Neural cell (in vitro differentiated cells): ENCODE measurements at regions not wholly inside any gene's neighbourhood (a gene's known extent, or its start where the extent isn't known, plus 50 kb on each side); places are given as distances from the start of the nearest gene placed in this dataset.

Source experiments
- H2AFZ ChIP-seq: fragments of 200-600, 300-800 bp; sonication (generic), shearing (Covaris generic); 2 replicates; pipeline ENCODE4 v1.6.0; 2014; ENCODE audit warnings: low read depth, mild to moderate bottlenecking, antibody characterized with exemption, low read length, moderate library complexity
- H3F3A ChIP-seq: fragments of 200-600 bp; shearing (Covaris generic); 2 replicates; pipeline ENCODE4 v1.6.1; 2016; ENCODE audit warnings: mild to moderate bottlenecking, moderate library complexity, mixed read lengths, antibody characterized with exemption, low read length; ENCODE audit not compliant: insufficient read depth, poor library complexity, severe bottlenecking
- H3K27ac ChIP-seq: fragments of 200-600, 300-800 bp; sonication (generic), shearing (Covaris generic); 2 replicates; pipeline ENCODE4 v1.5.1; 2014; ENCODE audit warnings: mild to moderate bottlenecking, low read length, moderate library complexity
- H3K27me3 ChIP-seq: fragments of 300-800, 200-600 bp; sonication (generic), shearing (Covaris generic); 2 replicates; pipeline ENCODE4 v1.6.0; 2014; ENCODE audit warnings: mild to moderate bottlenecking, low read depth, low read length, moderate library complexity; ENCODE audit not compliant: insufficient read depth
- H3K36me3 ChIP-seq: fragments of 300-800, 200-600 bp; sonication (generic), shearing (Covaris generic); 2 replicates; pipeline ENCODE4 v1.5.1; 2014; ENCODE audit warnings: mild to moderate bottlenecking, antibody characterized with exemption, low read length, moderate library complexity; ENCODE audit not compliant: insufficient read depth
- H3K4me2 ChIP-seq: fragments of 300-800, 200-600 bp; sonication (generic), shearing (Covaris generic); 2 replicates; pipeline ENCODE4 v1.6.0; 2014; ENCODE audit warnings: mild to moderate bottlenecking, low read length
- H3K4me3 ChIP-seq: fragments of 300-800, 200-600 bp; sonication (generic), shearing (Covaris generic); 2 replicates; pipeline ENCODE4 v1.5.1; 2014; ENCODE audit warnings: mild to moderate bottlenecking, low read length, moderate library complexity
- H3K79me2 ChIP-seq: fragments of 200-600 bp; shearing (Covaris generic); replicated peaks from 2 replicates; pipeline ENCODE4 v1.6.0; 2014; ENCODE audit warnings: mild to moderate bottlenecking, low read length, moderate library complexity; ENCODE audit not compliant: insufficient read depth
- H3K9ac ChIP-seq: fragments of 300-800, 200-600 bp; sonication (generic), shearing (Covaris generic); 2 replicates; pipeline ENCODE4 v1.6.1; 2016; ENCODE audit warnings: mild to moderate bottlenecking, low read length, mixed read lengths
- H3K9me2 ChIP-seq: fragments of 200-600 bp; shearing (Covaris generic); 2 replicates; pipeline ENCODE4 v1.6.1; 2016; ENCODE audit warnings: mild to moderate bottlenecking, low read length, mixed read lengths; ENCODE audit not compliant: insufficient read depth
- H3K9me3 ChIP-seq: fragments of 200-600, 300-800 bp; sonication (generic), shearing (Covaris generic); 2 replicates; pipeline ENCODE4 v1.6.1; 2016; ENCODE audit warnings: mild to moderate bottlenecking, mixed run types, low read length, moderate library complexity, mixed read lengths
- H4K20me1 ChIP-seq: fragments of 200-600 bp; shearing (Covaris generic); 2 replicates; pipeline ENCODE4 v1.6.1; 2016; ENCODE audit warnings: mild to moderate bottlenecking, mixed run types; ENCODE audit not compliant: insufficient read depth
- EP300 ChIP-seq: fragments of 450-650 bp; conservative IDR thresholded peaks from 2 replicates; pipeline ENCODE4 v1.6.1; 2014; ENCODE audit warnings: antibody characterized with exemption, mild to moderate bottlenecking, moderate library complexity; ENCODE audit not compliant: poor library complexity, severe bottlenecking
- EZH2 ChIP-seq: fragments of 200-600, 300-800 bp; shearing (Covaris generic), sonication (generic); IDR thresholded peaks from 2 replicates; pipeline ENCODE4 v1.6.1; 2014; ENCODE audit warnings: antibody characterized with exemption, low read length, borderline replicate concordance, mild to moderate bottlenecking; ENCODE audit not compliant: insufficient read depth, poor library complexity, severe bottlenecking
- MXI1 ChIP-seq: fragments of 450-650 bp; conservative IDR thresholded peaks from 2 replicates; pipeline ENCODE4 v1.6.1; 2014; ENCODE audit warnings: antibody characterized with exemption, mild to moderate bottlenecking; ENCODE audit not compliant: poor library complexity, severe bottlenecking
- POLR2AphosphoS5 ChIP-seq: IDR thresholded peaks from 2 replicates; pipeline ENCODE4 v1.6.1; 2012
- RAD21 ChIP-seq: fragments of 450-650 bp; conservative IDR thresholded peaks from 2 replicates; pipeline ENCODE4 v1.6.1; 2014; ENCODE audit warnings: antibody characterized with exemption, mild to moderate bottlenecking, moderate library complexity
- SMC3 ChIP-seq: fragments of 450-650 bp; conservative IDR thresholded peaks from 2 replicates; pipeline ENCODE4 v1.6.1; 2014; ENCODE audit warnings: antibody characterized with exemption, mild to moderate bottlenecking, moderate library complexity; ENCODE audit not compliant: poor library complexity
- TAF1 ChIP-seq: IDR thresholded peaks from 2 replicates; pipeline ENCODE4 v1.6.1; 2012; ENCODE audit warnings: low read depth
- TF ChIP-seq, protein P1 (sequence below): IDR thresholded peaks from 2 replicates; pipeline ENCODE4 v1.6.1; 2012; ENCODE audit warnings: borderline replicate concordance
- TF ChIP-seq, protein P2 (sequence below): fragments of 450-650 bp; IDR thresholded peaks from 2 replicates; pipeline ENCODE4 v1.5.1; 2014; ENCODE audit warnings: antibody characterized with exemption, mild to moderate bottlenecking, moderate library complexity; ENCODE audit not compliant: poor library complexity, severe bottlenecking

DNA sequence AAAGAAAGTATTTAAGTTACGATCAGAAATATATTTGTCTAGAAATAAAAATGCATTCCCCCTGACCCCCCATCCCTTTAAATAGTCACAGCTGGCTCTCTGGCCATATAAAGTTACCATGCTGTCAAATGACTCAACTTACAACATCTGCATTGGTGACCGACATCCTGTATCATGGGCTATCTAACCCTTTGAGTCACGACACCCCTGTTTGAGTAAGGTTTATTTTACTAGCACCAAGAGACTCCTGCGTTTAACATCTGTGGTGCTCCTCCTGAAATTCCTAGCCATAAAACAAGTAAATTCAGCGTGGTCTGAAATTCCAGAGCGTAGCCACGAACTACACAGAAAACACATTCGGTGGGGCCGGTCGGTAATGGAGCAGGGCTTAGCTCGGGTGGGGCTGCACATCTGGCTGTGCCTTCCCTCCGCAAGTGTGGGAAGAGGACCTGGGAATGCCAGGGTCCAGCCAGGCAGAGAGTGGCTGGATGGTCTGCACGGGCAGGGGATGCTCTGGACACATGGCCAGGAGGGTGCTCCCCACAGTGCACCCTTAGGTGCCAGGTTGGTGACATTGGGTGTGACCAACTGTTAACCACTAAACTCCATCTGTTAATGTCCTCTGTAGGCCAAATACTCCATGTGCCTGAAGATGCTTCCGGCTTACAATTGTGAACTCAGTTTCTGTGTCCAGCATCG, 53.0 kb upstream of the CLDN14 start:
- Histone ChIP-seq H3K4me2 (no peak overlapping the region), H3K79me2 (no peaks in the 10 kb centered on the region), H3K36me3 (no peaks in the 10 kb centered on the region), H3F3A (no peaks in the 10 kb centered on the region), H3K9me2 (no peaks in the 10 kb centered on the region), H4K20me1 (no peaks in the 10 kb centered on the region), H3K9me3 (no peaks in the 10 kb centered on the region), H3K9ac (no peak overlapping the region), H2AFZ (no peak overlapping the region), H3K27me3 (no peaks in the 10 kb centered on the region), H3K27ac (no peak overlapping the region), H3K4me3 (no peak overlapping the region)
- TF ChIP-seq TAF1 (no peak), POLR2AphosphoS5 (no peak), EP300 (no peak), EZH2 (no peak), SMC3 (no peak), RAD21 (no peak), MXI1 (no peak)
- TF ChIP-seq, protein P1, sequence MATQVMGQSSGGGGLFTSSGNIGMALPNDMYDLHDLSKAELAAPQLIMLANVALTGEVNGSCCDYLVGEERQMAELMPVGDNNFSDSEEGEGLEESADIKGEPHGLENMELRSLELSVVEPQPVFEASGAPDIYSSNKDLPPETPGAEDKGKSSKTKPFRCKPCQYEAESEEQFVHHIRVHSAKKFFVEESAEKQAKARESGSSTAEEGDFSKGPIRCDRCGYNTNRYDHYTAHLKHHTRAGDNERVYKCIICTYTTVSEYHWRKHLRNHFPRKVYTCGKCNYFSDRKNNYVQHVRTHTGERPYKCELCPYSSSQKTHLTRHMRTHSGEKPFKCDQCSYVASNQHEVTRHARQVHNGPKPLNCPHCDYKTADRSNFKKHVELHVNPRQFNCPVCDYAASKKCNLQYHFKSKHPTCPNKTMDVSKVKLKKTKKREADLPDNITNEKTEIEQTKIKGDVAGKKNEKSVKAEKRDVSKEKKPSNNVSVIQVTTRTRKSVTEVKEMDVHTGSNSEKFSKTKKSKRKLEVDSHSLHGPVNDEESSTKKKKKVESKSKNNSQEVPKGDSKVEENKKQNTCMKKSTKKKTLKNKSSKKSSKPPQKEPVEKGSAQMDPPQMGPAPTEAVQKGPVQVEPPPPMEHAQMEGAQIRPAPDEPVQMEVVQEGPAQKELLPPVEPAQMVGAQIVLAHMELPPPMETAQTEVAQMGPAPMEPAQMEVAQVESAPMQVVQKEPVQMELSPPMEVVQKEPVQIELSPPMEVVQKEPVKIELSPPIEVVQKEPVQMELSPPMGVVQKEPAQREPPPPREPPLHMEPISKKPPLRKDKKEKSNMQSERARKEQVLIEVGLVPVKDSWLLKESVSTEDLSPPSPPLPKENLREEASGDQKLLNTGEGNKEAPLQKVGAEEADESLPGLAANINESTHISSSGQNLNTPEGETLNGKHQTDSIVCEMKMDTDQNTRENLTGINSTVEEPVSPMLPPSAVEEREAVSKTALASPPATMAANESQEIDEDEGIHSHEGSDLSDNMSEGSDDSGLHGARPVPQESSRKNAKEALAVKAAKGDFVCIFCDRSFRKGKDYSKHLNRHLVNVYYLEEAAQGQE: no peak
- TF ChIP-seq, protein P2, sequence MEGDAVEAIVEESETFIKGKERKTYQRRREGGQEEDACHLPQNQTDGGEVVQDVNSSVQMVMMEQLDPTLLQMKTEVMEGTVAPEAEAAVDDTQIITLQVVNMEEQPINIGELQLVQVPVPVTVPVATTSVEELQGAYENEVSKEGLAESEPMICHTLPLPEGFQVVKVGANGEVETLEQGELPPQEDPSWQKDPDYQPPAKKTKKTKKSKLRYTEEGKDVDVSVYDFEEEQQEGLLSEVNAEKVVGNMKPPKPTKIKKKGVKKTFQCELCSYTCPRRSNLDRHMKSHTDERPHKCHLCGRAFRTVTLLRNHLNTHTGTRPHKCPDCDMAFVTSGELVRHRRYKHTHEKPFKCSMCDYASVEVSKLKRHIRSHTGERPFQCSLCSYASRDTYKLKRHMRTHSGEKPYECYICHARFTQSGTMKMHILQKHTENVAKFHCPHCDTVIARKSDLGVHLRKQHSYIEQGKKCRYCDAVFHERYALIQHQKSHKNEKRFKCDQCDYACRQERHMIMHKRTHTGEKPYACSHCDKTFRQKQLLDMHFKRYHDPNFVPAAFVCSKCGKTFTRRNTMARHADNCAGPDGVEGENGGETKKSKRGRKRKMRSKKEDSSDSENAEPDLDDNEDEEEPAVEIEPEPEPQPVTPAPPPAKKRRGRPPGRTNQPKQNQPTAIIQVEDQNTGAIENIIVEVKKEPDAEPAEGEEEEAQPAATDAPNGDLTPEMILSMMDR: no peak

DNA sequence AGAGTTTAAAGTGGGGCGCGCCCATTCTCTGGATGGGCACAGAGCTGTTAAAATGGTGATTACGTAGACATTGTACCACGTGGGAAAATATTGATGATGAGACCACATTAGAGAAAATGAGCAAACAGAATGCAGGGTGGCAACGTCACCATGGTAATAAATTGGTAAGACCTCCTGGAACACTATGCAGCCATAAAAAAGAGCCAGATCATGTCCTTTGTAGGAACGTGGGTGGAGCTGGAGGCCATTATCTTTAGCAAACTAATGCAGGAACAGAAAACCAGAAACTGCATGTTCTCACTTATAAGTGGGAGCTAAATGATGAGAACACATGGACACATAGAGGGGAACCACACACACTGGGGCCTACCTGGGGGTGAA, 53.5 kb upstream of the CLDN14 start:
- H3F3A ChIP-seq: no peaks in the 10 kb centered on the region
- H3K4me2 ChIP-seq: no peak overlapping the region
- TF ChIP-seq EZH2 (no peak), EP300 (no peak), SMC3 (no peak), RAD21 (no peak), MXI1 (no peak), POLR2AphosphoS5 (no peak), TAF1 (no peak)
- TF ChIP-seq, protein P1: no peak
- TF ChIP-seq, protein P2: no peak
- no peaks in the 10 kb centered on the region for H3K36me3 ChIP-seq
- H2AFZ ChIP-seq: no peak overlapping the region
- H4K20me1 ChIP-seq: no peaks in the 10 kb centered on the region
- H3K9me3 ChIP-seq: no peaks in the 10 kb centered on the region
- no peaks in the 10 kb centered on the region for H3K27me3 ChIP-seq
- H3K4me3 ChIP-seq: no peak overlapping the region
- H3K9ac ChIP-seq: no peak overlapping the region
- no peak overlapping the region for H3K27ac ChIP-seq
- H3K79me2 ChIP-seq: no peaks in the 10 kb centered on the region
- H3K9me2 ChIP-seq: no peaks in the 10 kb centered on the region
